Fibroblast of lung (primary cell): ENCODE measurements at regions not wholly inside any gene's neighbourhood (a gene's known extent, or its start where the extent isn't known, plus 50 kb on each side); places are given as distances from the start of the nearest gene placed in this dataset.

Experiments used
- DNase-seq, 2 donors: peaks; one replicate each; pipeline versions ENCODE4 v3.0.0 to v3.0.0-alpha.2; 2010; ENCODE audit warnings: low read depth in 2 of 2
- H2AFZ ChIP-seq: 2 replicates; pipeline ENCODE4 v1.5.1; 2012; ENCODE audit warnings: low read length, control low read depth, inconsistent platforms
- H3K27ac ChIP-seq: 2 replicates; pipeline ENCODE4 v1.5.1; 2011; ENCODE audit warnings: low read length, control low read depth; ENCODE audit not compliant: insufficient read depth
- H3K27me3 ChIP-seq: 2 replicates; pipeline ENCODE4 v1.5.1; 2011; ENCODE audit warnings: mild to moderate bottlenecking, low read length; ENCODE audit not compliant: control insufficient read depth, insufficient read depth
- H3K36me3 ChIP-seq: 2 replicates; pipeline ENCODE4 v1.5.1; 2011; ENCODE audit warnings: low read length; ENCODE audit not compliant: control insufficient read depth, insufficient read depth
- H3K4me1 ChIP-seq: 2 replicates; pipeline ENCODE4 v1.5.1; 2011; ENCODE audit warnings: low read length; ENCODE audit not compliant: control insufficient read depth, insufficient read depth; ENCODE audit errors: extremely low read depth
- H3K4me2 ChIP-seq: 2 replicates; pipeline ENCODE4 v1.5.1; 2011; ENCODE audit warnings: low read length, control low read depth; ENCODE audit not compliant: insufficient read depth; ENCODE audit errors: extremely low read depth
- H3K4me3 ChIP-seq, 4 experiments: fragments of 200-600 bp in 1 of 4; sonication (generic) in 1 of 4; replicated peaks in 1 of 4; 2 replicates each; pipeline ENCODE4 v1.5.1; 2011 to 2016; ENCODE audit warnings: low read length in 4 of 4, low read depth in 3 of 4, mild to moderate bottlenecking in 3 of 4, control low read depth in 2 of 4, inconsistent platforms in 1 of 4, mixed read lengths in 1 of 4; ENCODE audit not compliant: insufficient read depth in 1 of 4; ENCODE audit errors: control extremely low read depth in 1 of 4
- H3K79me2 ChIP-seq: 2 replicates; pipeline ENCODE4 v1.5.1; 2012; ENCODE audit warnings: mild to moderate bottlenecking, low read length, inconsistent platforms; ENCODE audit not compliant: control insufficient read depth, insufficient read depth
- H3K9ac ChIP-seq: 2 replicates; pipeline ENCODE4 v1.5.1; 2011; ENCODE audit warnings: mild to moderate bottlenecking, low read length, control low read depth; ENCODE audit not compliant: insufficient read depth
- H3K9me3 ChIP-seq: 2 replicates; pipeline ENCODE4 v1.5.1; 2012; ENCODE audit warnings: low read depth, low read length; ENCODE audit not compliant: control insufficient read depth, insufficient read depth
- H4K20me1 ChIP-seq: 2 replicates; pipeline ENCODE4 v1.5.1; 2011; ENCODE audit warnings: low read length; ENCODE audit not compliant: control insufficient read depth, insufficient read depth; ENCODE audit errors: extremely low read depth
- EZH2 ChIP-seq: IDR thresholded peaks from 2 replicates; pipeline ENCODE4 v1.5.1; 2012; ENCODE audit warnings: low read length, control low read depth, mild to moderate bottlenecking; ENCODE audit errors: missing control alignments
- TF ChIP-seq, protein P1 (sequence below), 2 donors: IDR thresholded peaks in 1 of 2; conservative IDR thresholded peaks in 1 of 2; 1 replicate in 1 of 2; 2 replicates in 1 of 2; pipeline ENCODE4 v1.5.1; 2011 to 2012; ENCODE audit warnings: low read length in 2 of 2, control low read depth in 1 of 2, inconsistent platforms in 1 of 2, low read depth in 1 of 2, mild to moderate bottlenecking in 1 of 2

DNA sequence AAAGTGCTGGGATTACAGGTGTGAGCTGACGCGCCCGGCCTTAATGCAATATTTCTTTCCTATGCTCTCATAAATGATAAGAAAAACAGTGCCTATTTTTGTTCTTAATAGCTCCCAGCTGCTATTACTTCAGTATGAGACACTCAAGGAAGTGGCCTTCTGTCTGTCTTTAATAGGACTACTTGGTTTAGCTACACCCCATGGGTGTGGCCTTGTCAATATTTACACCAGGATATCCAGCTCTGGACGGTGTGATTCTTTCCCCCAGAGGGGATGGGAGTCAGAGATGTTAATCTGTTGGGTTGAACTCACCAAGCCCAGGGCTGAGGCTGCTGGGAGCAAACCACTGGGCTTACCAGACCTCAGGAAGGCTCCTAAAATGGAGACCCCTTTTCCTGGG is 134.2 kb downstream of the CEP57L1 start:
- no peak overlapping the region for H3K4me3 ChIP-seq
- H3K9me3 ChIP-seq = no peaks in the 10 kb centered on the region
- no peak overlapping the region for H3K27ac ChIP-seq
- no peaks in the 10 kb centered on the region for H4K20me1 ChIP-seq
- H3K4me2 ChIP-seq = no peak overlapping the region
- H3K9ac ChIP-seq = no peak overlapping the region
- H3K27me3 ChIP-seq = peaks cover 4% of the 10 kb centered on the region
- no peak overlapping the region for H2AFZ ChIP-seq
- DNase-seq = no peak
- no peaks in the 10 kb centered on the region for H3K4me1 ChIP-seq
- no peak for TF ChIP-seq EZH2
- TF ChIP-seq, protein P1, sequence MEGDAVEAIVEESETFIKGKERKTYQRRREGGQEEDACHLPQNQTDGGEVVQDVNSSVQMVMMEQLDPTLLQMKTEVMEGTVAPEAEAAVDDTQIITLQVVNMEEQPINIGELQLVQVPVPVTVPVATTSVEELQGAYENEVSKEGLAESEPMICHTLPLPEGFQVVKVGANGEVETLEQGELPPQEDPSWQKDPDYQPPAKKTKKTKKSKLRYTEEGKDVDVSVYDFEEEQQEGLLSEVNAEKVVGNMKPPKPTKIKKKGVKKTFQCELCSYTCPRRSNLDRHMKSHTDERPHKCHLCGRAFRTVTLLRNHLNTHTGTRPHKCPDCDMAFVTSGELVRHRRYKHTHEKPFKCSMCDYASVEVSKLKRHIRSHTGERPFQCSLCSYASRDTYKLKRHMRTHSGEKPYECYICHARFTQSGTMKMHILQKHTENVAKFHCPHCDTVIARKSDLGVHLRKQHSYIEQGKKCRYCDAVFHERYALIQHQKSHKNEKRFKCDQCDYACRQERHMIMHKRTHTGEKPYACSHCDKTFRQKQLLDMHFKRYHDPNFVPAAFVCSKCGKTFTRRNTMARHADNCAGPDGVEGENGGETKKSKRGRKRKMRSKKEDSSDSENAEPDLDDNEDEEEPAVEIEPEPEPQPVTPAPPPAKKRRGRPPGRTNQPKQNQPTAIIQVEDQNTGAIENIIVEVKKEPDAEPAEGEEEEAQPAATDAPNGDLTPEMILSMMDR (conservative IDR thresholded peaks at IDR 0.05 in 1 of 2, IDR thresholded peaks at IDR 0.05 in 1 of 2; ENCODE audit: low read depth in 1 of 2, low read length in 2 of 2) = no peak
- no peaks in the 10 kb centered on the region for H3K79me2 ChIP-seq
- H3K36me3 ChIP-seq = no peaks in the 10 kb centered on the region

- peaks cover 4% of the 10 kb centered on the region for H3K27me3 ChIP-seq
- TF ChIP-seq EZH2 = no peak
- TF ChIP-seq, protein P1 (conservative IDR thresholded peaks at IDR 0.05 in 1 of 2, IDR thresholded peaks at IDR 0.05 in 1 of 2; ENCODE audit: low read depth in 1 of 2, low read length in 2 of 2) = no peak
- no peak overlapping the region for H3K4me2 ChIP-seq
- H3K9ac ChIP-seq = no peak overlapping the region
- H3K27ac ChIP-seq = no peak overlapping the region
- H4K20me1 ChIP-seq = no peaks in the 10 kb centered on the region
- no peaks in the 10 kb centered on the region for H3K4me1 ChIP-seq
- no peak overlapping the region for H3K4me3 ChIP-seq
- no peaks in the 10 kb centered on the region for H3K9me3 ChIP-seq
- no peak overlapping the region for H2AFZ ChIP-seq
- no peaks in the 10 kb centered on the region for H3K36me3 ChIP-seq
- DNase-seq = no peak
- no peaks in the 10 kb centered on the region for H3K79me2 ChIP-seq
These were observed 132.3 kb downstream of the CEP57L1 start for GRCh38 chr6:109227646-109228045.

DNA sequence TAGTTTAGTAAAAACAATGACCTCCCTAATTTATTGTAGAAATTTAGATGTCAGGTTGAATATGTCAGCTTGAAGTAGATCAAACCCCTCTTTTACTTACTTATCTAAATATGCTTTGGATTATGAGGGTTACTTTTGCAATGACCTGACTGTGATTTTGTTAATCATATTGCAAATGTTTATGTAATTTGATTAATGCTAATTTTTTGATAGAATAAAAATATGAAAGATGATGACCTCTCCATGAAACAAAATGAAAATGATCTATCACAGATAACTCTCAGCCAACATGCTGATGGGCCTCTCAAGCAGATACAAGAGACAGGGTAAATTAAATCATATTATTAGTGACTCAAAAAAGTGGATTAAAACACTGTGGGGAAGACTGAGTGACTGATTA is 131.0 kb downstream of the CEP57L1 start:
- no peaks in the 10 kb centered on the region for H3K4me1 ChIP-seq
- H3K4me3 ChIP-seq = no peak overlapping the region
- peaks cover 4% of the 10 kb centered on the region for H3K27me3 ChIP-seq
- TF ChIP-seq, protein P1 (conservative IDR thresholded peaks at IDR 0.05 in 1 of 2, IDR thresholded peaks at IDR 0.05 in 1 of 2; ENCODE audit: low read depth in 1 of 2, low read length in 2 of 2) = no peak
- TF ChIP-seq EZH2 = no peak
- no peaks in the 10 kb centered on the region for H4K20me1 ChIP-seq
- H3K36me3 ChIP-seq = no peaks in the 10 kb centered on the region
- no peaks in the 10 kb centered on the region for H3K79me2 ChIP-seq
- H3K9me3 ChIP-seq = no peaks in the 10 kb centered on the region
- DNase-seq = no peak
- no peak overlapping the region for H3K27ac ChIP-seq
- no peak overlapping the region for H2AFZ ChIP-seq
- H3K9ac ChIP-seq = no peak overlapping the region
- no peak overlapping the region for H3K4me2 ChIP-seq
